ENCODE measurements at regions not wholly inside any gene's neighbourhood (a gene's known extent, or its start where the extent isn't known, plus 50 kb on each side); places are given as distances from the start of the nearest gene placed in this dataset.

- no peak for TF ChIP-seq SAFB (IDR thresholded peaks at IDR 0.05; ENCODE audit: borderline replicate concordance, low read depth, low read length)
- TF ChIP-seq BMI1 (IDR thresholded peaks at IDR 0.05; ENCODE audit: low read length), result no peak
- no peak for TF ChIP-seq POLR2AphosphoS2 (IDR thresholded peaks at IDR 0.05; ENCODE audit: low read length)
- TF ChIP-seq RBM15 (IDR thresholded peaks at IDR 0.05; ENCODE audit: insufficient read depth, low read length), result no peak
- TF ChIP-seq TRIM28 (IDR thresholded peaks at IDR 0.05), result no peak
- TF ChIP-seq CUX1 (CRISPR knock-in tag; IDR thresholded peaks at IDR 0.05), result no peak
Measured at GRCh38 chr9:86488345-86488744, 134.1 kb upstream of the TUT7 start (continued).

GRCh38 chr9:86487838-86488233 is 133.6 kb upstream of the TUT7 start:
- Histone ChIP-seq H3K27ac (ENCODE audit: extremely low read depth, low read depth, low read length) (no peak overlapping the region), H3K36me3 (ENCODE audit: control insufficient read depth, insufficient read depth, low read length) (no peaks in the 10 kb centered on the region), H3K4me3 (no peak overlapping the region), H3K27me3 (ENCODE audit: control insufficient read depth in 2 of 2, insufficient read depth in 2 of 2, low read length in 2 of 2) (no peaks in the 10 kb centered on the region), H4K20me1 (replicated peaks; ENCODE audit: control insufficient read depth, insufficient read depth, low read length) (no peaks in the 10 kb centered on the region), H2AFZ (ENCODE audit: low read depth, low read length) (no peak overlapping the region), H3K4me1 (replicated peaks in 1 of 2; ENCODE audit: control insufficient read depth in 2 of 2, insufficient read depth in 2 of 2, low read length in 2 of 2) (no peaks in the 10 kb centered on the region), H3K9ac (ENCODE audit: insufficient read depth in 1 of 2, low read depth in 2 of 2, low read length in 2 of 2) (no peak overlapping the region), H3K9me3 (replicated peaks; ENCODE audit: control insufficient read depth, insufficient read depth, low read depth, low read length) (no peaks in the 10 kb centered on the region), H3K79me2 (ENCODE audit: control insufficient read depth, insufficient read depth, low read length) (no peaks in the 10 kb centered on the region), H3K9me1 (ENCODE audit: control insufficient read depth, insufficient read depth, low read length) (no peaks in the 10 kb centered on the region), H3K4me2 (ENCODE audit: insufficient read depth, low read length) (no peak overlapping the region)
- FAIRE-seq (no peak), DNase-seq (ENCODE audit: extremely low read depth in 1 of 4, low spot score in 3 of 4) (no peak), ATAC-seq (no peak)
- in situ Hi-C loops (cut with MboI) (loop anchor here (10.0 kb wide), 1 partner anchor 837 kb away; no protein-coding TSS in a partner anchor), intact Hi-C loops (cut with micrococcal nuclease) (loop anchor here (1.0 to 10.0 kb wide), 2 partner anchors 53 to 836 kb away; no protein-coding TSS in a partner anchor)
- WGBS (ENCODE audit: insufficient coverage, low coverage, missing lambda C conversion rate), result no CpG with 5 or more reads among the region's 2 CpGs
- no TSS peak for BruUV-seq (replicated peaks)
- POLR2A ChIA-PET, result interaction anchor here (0.8 kb wide), 1 partner anchor 22 kb away, joined by 3 read pairs; no protein-coding TSS in a partner anchor
- CTCF ChIA-PET (ENCODE audit: low intra/inter-chr PET ratio), result interaction anchor here (1.4 kb wide), 1 partner anchor 837 kb away, joined by 5 read pairs; no protein-coding TSS in a partner anchor
- TF ChIP-seq ZNF644 (tag; IDR thresholded peaks at IDR 0.05; ENCODE audit: low read depth) (no peak), ZNF398 (CRISPR knock-in tag; IDR thresholded peaks at IDR 0.05) (no peak), CSDE1 (IDR thresholded peaks at IDR 0.05) (no peak), TFE3 (CRISPR knock-in tag; IDR thresholded peaks at IDR 0.05) (no peak), LARP7 (IDR thresholded peaks at IDR 0.05) (no peak), SIX5 (IDR thresholded peaks at IDR 0.05; ENCODE audit: borderline replicate concordance in 1 of 2, insufficient read depth in 1 of 2, low read depth in 1 of 2, low read length in 2 of 2) (no peak), MAFK (IDR thresholded peaks at IDR 0.05; ENCODE audit: low read length) (no peak)

All from K562 (cell line).